GM12892 (cell line): ENCODE measurements at regions not wholly inside any gene's neighbourhood (a gene's known extent, or its start where the extent isn't known, plus 50 kb on each side); places are given as distances from the start of the nearest gene placed in this dataset.

Experiments used
- POLR2A ChIP-seq: IDR thresholded peaks from 2 replicates; pipeline ENCODE4 v1.6.1; 2011; ENCODE audit warnings: low read depth, low read length, control low read depth
- POLR2AphosphoS5 ChIP-seq: IDR thresholded peaks from 2 replicates; pipeline ENCODE4 v1.6.1; 2011; ENCODE audit warnings: low read depth, low read length, control low read depth
- TAF1 ChIP-seq: IDR thresholded peaks from 2 replicates; pipeline ENCODE4 v1.6.1; 2011; ENCODE audit warnings: low read depth, mild to moderate bottlenecking, control low read depth, low read length, borderline replicate concordance

- no peak for TF ChIP-seq POLR2A
- TF ChIP-seq POLR2AphosphoS5, result no peak
- no peak for TF ChIP-seq TAF1
Measured at GRCh38 chr15:66833803-66834202, 131.8 kb downstream of the SMAD6 start.
